Epithelial cell of esophagus (primary cell): ENCODE measurements at regions not wholly inside any gene's neighbourhood (a gene's known extent, or its start where the extent isn't known, plus 50 kb on each side); places are given as distances from the start of the nearest gene placed in this dataset.
"Not testable (repeated sequence)": the region's sequence is repeated elsewhere in the genome, so short reads cannot be mapped to it uniquely, and the experiment has no call there.

Experiments
- DNase-seq: peaks from one replicate; pipeline ENCODE4 v3.0.0; 2010; ENCODE audit warnings: low read depth
- H3K4me3 ChIP-seq: 2 replicates; pipeline ENCODE4 v1.5.1; 2011; ENCODE audit warnings: mild to moderate bottlenecking, low read length, control low read depth
- CTCF ChIP-seq: IDR thresholded peaks from 2 replicates; pipeline ENCODE4 v1.5.1; 2011; ENCODE audit warnings: low read depth, mild to moderate bottlenecking, low read length, control low read depth, inconsistent platforms; ENCODE audit not compliant: insufficient read depth; ENCODE audit errors: missing control alignments

DNA sequence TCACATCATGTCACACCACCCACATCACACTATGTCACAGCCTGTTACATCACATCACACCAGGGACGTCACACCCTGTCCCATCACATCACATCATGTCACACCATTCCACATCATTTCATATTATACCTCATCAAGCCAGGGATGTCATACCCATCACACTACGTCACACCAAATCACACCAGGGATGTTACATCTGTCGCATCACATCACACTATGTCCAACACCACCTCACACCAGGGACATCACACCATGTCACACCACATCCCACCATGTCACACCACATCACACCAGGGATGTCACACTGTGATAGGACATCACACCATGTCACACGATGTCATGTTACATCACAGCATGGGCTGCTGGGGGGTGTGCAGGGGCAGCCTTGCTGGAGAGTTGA lies 110.6 kb downstream of the TMEM121 start:
- no peak for TF ChIP-seq CTCF
- no peak for DNase-seq
- no peak overlapping the region for H3K4me3 ChIP-seq

DNA sequence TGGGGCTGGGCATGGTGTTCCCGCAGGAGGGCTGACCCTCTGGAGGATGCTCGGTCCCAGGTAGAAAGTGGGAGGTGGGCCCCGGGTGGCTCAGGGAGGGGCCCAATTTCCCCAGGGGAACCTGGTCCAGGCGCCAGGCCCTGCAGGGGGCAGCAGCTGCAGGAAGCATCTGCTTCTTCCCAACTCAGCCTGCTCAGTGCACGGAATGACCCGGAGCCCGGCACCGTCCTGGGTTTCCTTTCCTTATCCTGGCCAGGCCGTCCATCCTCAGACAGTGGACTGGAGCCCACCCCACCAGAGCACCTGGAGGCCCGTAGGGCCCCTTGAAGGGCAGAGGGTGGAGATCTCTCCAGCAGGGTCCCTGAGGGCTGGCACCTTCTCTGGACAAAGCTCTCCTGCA lies 111.0 kb downstream of the TMEM121 start:
- H3K4me3 ChIP-seq, DNase-seq: not testable (repeated sequence)

DNA sequence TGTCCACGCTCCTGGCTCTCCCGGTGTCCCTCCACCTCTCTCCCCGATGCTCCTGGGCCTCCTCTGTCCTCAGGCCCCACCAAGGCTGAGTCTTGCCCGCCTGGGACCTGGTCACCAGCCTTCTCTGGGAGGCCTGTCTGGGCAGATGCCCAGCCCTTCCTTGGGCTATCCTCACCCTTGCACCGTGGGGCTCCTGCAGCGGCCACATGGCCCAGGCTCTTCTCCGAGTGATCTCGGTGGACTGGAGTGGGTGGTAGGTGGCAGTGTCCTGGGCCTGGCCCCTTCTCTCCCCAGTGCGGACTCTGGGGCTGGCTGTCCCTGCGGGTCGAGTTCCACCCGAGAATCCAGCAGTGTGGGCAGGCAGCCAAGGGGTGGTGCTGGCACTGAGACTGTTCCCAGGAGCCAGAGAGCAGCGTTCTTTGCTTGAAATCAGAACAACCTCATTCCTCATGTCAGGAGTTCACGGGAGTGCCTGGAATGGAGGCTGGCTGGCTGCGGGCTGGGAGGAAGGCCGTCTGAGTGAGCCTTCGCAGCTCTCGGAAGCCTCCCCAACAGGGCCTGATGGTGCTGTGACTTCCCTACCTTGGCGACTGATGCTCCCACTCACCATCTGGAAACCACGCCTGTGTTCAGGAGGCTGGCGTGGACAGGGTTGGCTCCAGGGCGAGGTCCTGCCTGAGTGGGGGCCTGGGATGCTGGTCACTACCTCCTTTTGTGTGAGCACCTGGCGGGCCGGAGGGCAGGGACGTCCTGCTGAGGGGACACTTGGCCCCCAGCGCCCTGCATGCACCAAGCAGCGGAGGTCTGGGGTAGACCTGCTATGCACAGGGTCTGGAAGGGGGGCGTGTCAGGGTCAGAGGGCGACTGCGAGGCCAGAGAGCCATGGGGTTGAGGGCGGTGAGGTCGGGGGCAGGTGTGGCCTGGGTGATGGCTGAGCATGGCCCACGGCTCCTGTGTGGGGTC lies 113.9 kb downstream of the TMEM121 start:
- not testable (repeated sequence) for H3K4me3 ChIP-seq, DNase-seq

DNA sequence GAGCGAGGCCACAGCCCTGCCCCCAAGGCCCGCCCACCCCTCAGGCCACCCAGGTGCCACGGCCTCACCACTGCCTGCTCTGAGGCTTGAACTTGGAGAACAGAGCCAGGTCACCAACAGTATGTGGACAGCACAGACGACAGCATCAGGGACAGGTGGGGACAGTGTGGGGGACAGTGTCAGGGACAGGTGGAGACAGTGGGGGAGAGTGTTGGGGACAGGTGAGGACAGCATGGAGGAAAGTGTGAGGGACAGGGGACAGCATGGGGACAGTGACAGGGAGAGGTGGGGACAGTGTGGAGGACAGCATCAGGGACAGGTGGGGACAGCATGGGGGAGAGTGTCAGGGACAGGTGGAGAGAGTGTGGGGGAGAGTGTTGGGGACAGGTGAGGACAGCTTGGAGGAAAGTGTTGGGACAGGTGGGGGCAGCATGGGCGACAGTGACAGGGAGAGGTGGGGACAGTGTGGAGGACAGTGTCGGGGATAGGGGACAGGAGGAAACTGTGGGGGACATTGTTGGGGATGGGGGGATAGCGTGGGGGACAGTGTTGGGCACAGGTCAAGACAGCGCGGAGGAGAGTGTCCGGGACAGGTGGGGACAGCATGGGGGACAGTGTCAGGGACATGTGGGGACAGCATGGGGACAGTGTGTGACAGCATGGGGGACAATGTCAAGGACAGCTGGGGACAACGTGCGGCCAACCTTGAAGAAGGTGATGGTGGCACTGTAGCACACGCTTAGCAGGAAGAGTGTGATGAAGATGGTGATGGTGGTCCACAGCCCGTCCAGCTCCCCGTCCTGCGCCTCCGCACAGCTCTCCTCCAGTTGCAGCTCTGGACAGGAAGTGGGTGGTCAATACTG lies 114.9 kb downstream of the TMEM121 start:
- DNase-seq, result no peak

DNA sequence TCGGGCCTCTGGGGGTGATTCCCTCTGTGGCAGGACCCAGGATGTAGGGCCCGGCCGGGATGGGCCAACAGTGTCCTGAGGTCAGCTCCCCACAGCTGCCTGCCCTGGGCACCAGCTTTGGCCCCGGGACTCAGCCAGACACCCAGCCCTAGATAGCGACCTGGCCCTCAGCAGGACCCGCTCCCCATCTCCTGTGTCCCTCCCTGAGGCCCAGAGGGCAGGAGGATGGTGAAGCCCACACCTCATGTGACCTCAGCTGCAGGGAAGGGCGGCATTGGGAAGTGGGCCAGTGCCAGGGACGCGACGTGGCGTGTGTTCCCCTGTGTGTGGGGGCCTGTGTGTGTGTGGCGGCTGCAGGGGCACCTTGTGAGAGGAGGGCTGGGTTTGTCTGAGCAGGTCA lies 115.6 kb downstream of the TMEM121 start:
- DNase-seq, H3K4me3 ChIP-seq: not testable (repeated sequence)

More for the DNA sequence above, 114.9 kb downstream of the TMEM121 start:
- no peak overlapping the region for H3K4me3 ChIP-seq
- TF ChIP-seq CTCF, result no peak

GRCh38 chr14:105642486-105642885 lies 116.1 kb downstream of the TMEM121 start:
- not testable (repeated sequence) for DNase-seq, H3K4me3 ChIP-seq

GRCh38 chr14:105643406-105644052 lies 117.1 kb downstream of the TMEM121 start:
- not testable (repeated sequence) for H3K4me3 ChIP-seq, DNase-seq

DNA sequence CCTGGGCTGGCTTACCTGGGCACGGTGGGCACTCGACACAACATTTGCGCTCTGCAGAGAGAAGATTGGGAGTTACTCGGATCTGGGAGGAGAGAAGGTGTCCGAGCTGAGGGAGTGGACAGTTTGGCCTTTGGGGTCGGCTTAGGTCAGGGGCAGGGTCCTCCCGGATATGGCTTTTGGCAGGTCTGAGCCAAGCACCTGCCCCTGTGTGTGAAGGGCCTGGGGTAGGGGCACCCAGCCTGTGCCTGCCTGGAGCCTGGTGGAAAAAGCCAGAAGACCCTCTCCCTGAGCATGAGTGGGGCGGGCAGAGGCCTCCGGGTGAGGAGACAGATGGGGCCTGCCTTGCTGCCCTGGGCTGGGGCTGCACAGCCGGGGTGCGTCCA lies 117.7 kb downstream of the TMEM121 start:
- not testable (repeated sequence) for H3K4me3 ChIP-seq, DNase-seq

DNA sequence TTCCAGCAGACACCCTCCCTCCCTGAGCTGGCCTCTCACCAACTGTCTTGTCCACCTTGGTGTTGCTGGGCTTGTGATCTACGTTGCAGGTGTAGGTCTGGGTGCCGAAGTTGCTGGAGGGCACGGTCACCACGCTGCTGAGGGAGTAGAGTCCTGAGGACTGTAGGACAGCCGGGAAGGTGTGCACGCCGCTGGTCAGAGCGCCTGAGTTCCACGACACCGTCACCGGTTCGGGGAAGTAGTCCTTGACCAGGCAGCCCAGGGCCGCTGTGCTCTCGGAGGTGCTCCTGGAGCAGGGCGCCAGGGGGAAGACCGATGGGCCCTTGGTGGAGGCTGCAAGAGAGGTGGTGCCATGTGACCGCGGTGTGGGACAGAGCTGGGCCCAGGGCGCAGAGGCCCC lies 118.1 kb downstream of the TMEM121 start:
- not testable (repeated sequence) for H3K4me3 ChIP-seq, DNase-seq

- DNase-seq, H3K4me3 ChIP-seq: not testable (repeated sequence)
These were observed 118.5 kb downstream of the TMEM121 start for GRCh38 chr14:105644891-105645290.

GRCh38 chr14:105645389-105645788 lies 119.0 kb downstream of the TMEM121 start:
- not testable (repeated sequence) for DNase-seq, H3K4me3 ChIP-seq
